Neural progenitor cell (in vitro differentiated cells): ENCODE measurements at regions not wholly inside any gene's neighbourhood (a gene's known extent, or its start where the extent isn't known, plus 50 kb on each side); places are given as distances from the start of the nearest gene placed in this dataset.

Source experiments
- CTCF ChIP-seq: fragments of 200-600 bp; sonication (generic); IDR thresholded peaks from 2 replicates; pipeline ENCODE4 v1.5.1; 2017; ENCODE audit warnings: antibody characterized with exemption, mild to moderate bottlenecking
- EZH2 ChIP-seq: fragments of 200-600 bp; sonication (generic); IDR thresholded peaks from 2 replicates; pipeline ENCODE4 v1.6.1; 2017; ENCODE audit warnings: antibody characterized with exemption, mild to moderate bottlenecking, moderate library complexity
- EZH2phosphoT487 ChIP-seq: fragments of 200-600 bp; sonication (generic); IDR thresholded peaks from 2 replicates; pipeline ENCODE4 v1.6.1; 2017; ENCODE audit warnings: antibody characterized with exemption

- TF ChIP-seq EZH2 (no peak), CTCF (no peak), EZH2phosphoT487 (no peak)
These were observed 248.0 kb downstream of the DRD1 start for GRCh38 chr5:175195698-175196656.
